ENCODE measurements at regions not wholly inside any gene's neighbourhood (a gene's known extent, or its start where the extent isn't known, plus 50 kb on each side); places are given as distances from the start of the nearest gene placed in this dataset.
"Not testable (repeated sequence)": the region's sequence is repeated elsewhere in the genome, so short reads cannot be mapped to it uniquely, and the experiment has no call there.

- DNase-seq = no peak
Observed at GRCh38 chr6:137970368-137970767, 103.3 kb downstream of the TNFAIP3 start.

GRCh38 chr6:137973201-137973600 lies 106.1 kb downstream of the TNFAIP3 start:
- no peak for DNase-seq

- no peak for DNase-seq
Observed at GRCh38 chr6:137975188-137975940, 108.3 kb downstream of the TNFAIP3 start.

GRCh38 chr6:137976430-137976829 lies 109.4 kb downstream of the TNFAIP3 start:
- no peak for DNase-seq

- DNase-seq = no peak
Observed at GRCh38 chr6:137977206-137977605, 110.1 kb downstream of the TNFAIP3 start.

GRCh38 chr6:137977814-137978213 lies 110.8 kb downstream of the TNFAIP3 start:
- no peak for DNase-seq

- no peak for DNase-seq
Observed at GRCh38 chr6:137978252-137978896, 111.3 kb downstream of the TNFAIP3 start.

GRCh38 chr6:137979263-137979662 lies 112.2 kb downstream of the TNFAIP3 start:
- DNase-seq = not testable (repeated sequence)

- DNase-seq = no peak
Observed at GRCh38 chr6:137980777-137981176, 113.7 kb downstream of the TNFAIP3 start.

GRCh38 chr6:137981758-137982157 lies 114.7 kb downstream of the TNFAIP3 start:
- no peak for DNase-seq

- DNase-seq = no peak
Observed at GRCh38 chr6:137982418-137983189, 115.5 kb downstream of the TNFAIP3 start.

GRCh38 chr6:137983269-137983668 lies 116.2 kb downstream of the TNFAIP3 start:
- DNase-seq = no peak

- DNase-seq = no peak
Observed at GRCh38 chr6:137989664-137990063, 117.6 kb downstream of the PERP start.

GRCh38 chr6:137995371-137995770 lies 111.8 kb downstream of the PERP start:
- no peak for DNase-seq

- DNase-seq = no peak
Observed at GRCh38 chr6:137998461-137999019, 108.7 kb downstream of the PERP start.

- DNase-seq = no peak
Observed at GRCh38 chr6:137999815-138000214, 107.4 kb downstream of the PERP start.

GRCh38 chr6:138000941-138001340 lies 106.3 kb downstream of the PERP start:
- no peak for DNase-seq

- DNase-seq = peak; percentile 22
Observed at GRCh38 chr6:138001750-138002349, 105.4 kb downstream of the PERP start.

GRCh38 chr6:138004430-138005287 lies 102.6 kb downstream of the PERP start:
- no peak for DNase-seq

- no peak for DNase-seq
Observed at GRCh38 chr6:138005846-138006245, 101.4 kb downstream of the PERP start.

GRCh38 chr6:138007014-138007472 lies 100.2 kb downstream of the PERP start:
- no peak for DNase-seq

GRCh38 chr6:138008791-138009190 lies 98.4 kb downstream of the PERP start:
- no peak for DNase-seq

Data from effector CD8-positive, alpha-beta T cell (primary cell).